AG10803 (cell line): ENCODE measurements at regions not wholly inside any gene's neighbourhood (a gene's known extent, or its start where the extent isn't known, plus 50 kb on each side); places are given as distances from the start of the nearest gene placed in this dataset.

ENCODE experiments used
- DNase-seq: peaks from one replicate; pipeline ENCODE4 v3.0.0; 2010; ENCODE audit warnings: low read depth
- H3K4me3 ChIP-seq: 2 replicates; pipeline ENCODE4 v1.5.1; 2011; ENCODE audit warnings: mild to moderate bottlenecking, low read length, control low read depth
- TF ChIP-seq, protein P1 (sequence below): conservative IDR thresholded peaks from 2 replicates; pipeline ENCODE4 v1.5.1; 2011; ENCODE audit warnings: mild to moderate bottlenecking, low read length, control low read depth, inconsistent platforms

DNA sequence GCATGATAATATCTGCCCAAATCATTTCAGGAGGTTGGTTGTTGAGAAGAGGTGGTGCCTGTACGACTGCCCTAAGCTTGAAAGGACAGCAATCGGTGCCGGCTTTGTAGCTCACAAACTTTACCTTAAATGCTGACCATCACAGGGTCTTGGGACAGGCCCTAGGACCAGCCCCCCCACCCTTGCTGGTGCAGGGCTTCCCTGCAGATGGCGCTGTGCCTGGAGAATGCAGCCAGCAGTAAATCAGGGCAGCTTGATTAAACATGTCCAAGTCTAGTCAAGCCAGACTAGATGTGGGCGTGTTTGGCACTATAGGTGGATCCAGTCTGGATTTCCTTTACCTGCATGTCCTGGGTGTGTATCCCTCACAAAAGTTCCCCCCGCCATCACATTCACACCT lies 135.5 kb upstream of the CRHR1 start:
- TF ChIP-seq, protein P1, sequence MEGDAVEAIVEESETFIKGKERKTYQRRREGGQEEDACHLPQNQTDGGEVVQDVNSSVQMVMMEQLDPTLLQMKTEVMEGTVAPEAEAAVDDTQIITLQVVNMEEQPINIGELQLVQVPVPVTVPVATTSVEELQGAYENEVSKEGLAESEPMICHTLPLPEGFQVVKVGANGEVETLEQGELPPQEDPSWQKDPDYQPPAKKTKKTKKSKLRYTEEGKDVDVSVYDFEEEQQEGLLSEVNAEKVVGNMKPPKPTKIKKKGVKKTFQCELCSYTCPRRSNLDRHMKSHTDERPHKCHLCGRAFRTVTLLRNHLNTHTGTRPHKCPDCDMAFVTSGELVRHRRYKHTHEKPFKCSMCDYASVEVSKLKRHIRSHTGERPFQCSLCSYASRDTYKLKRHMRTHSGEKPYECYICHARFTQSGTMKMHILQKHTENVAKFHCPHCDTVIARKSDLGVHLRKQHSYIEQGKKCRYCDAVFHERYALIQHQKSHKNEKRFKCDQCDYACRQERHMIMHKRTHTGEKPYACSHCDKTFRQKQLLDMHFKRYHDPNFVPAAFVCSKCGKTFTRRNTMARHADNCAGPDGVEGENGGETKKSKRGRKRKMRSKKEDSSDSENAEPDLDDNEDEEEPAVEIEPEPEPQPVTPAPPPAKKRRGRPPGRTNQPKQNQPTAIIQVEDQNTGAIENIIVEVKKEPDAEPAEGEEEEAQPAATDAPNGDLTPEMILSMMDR = no peak
- no peak overlapping the region for H3K4me3 ChIP-seq
- no peak for DNase-seq

GRCh38 chr17:45649796-45650195 lies 134.3 kb upstream of the CRHR1 start:
- TF ChIP-seq, protein P1 = no peak
- no peak overlapping the region for H3K4me3 ChIP-seq
- DNase-seq = no peak

DNA sequence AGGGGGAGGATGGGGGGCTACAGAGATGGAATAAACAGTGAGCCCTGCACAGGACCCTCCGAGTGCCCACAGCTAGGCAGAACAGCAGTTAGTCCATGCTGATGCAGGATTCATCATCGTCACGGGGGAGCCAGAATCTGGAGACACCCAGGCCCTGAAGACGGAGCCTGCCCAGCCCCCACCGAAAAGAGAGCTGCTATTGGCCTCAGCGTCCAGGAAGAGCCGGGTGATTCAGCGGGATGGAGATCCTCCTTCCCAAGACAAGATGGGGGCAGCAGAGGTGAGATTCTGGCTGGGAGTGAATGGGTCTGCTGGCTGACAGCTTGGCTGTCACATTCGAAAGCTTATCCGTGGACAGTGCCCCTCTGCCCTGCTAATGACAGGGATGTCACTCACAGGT lies 133.6 kb upstream of the CRHR1 start:
- DNase-seq = no peak
- TF ChIP-seq, protein P1 = no peak
- no peak overlapping the region for H3K4me3 ChIP-seq

DNA sequence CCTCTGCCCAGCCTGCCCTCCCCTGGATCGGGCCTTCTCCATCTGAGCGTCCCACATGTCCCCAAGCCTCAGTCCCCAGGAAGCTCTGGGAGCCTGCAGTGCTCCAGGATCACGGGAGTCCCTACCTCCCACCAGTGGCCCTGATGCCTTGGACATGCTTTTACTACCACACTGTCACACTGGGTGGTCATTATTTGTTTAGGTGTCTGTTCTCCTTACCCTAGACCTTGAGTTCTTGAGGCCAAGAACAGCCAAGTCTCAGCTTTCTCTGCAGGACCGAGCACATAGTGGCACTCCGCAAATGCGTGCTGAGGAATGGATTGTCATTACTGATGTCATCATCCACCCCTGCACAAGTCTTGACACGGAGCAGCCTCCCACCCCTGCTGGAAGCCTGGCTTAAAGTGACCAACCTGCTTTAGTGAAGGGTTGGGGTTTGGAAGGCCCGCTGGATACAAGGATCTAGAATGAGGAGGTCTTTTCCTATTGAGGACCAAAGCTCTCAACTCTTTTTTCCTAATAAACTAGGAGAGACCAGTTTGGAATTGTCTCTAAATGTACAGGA lies 132.9 kb upstream of the CRHR1 start:
- TF ChIP-seq, protein P1 = no peak
- H3K4me3 ChIP-seq = no peak overlapping the region
- no peak for DNase-seq

DNA sequence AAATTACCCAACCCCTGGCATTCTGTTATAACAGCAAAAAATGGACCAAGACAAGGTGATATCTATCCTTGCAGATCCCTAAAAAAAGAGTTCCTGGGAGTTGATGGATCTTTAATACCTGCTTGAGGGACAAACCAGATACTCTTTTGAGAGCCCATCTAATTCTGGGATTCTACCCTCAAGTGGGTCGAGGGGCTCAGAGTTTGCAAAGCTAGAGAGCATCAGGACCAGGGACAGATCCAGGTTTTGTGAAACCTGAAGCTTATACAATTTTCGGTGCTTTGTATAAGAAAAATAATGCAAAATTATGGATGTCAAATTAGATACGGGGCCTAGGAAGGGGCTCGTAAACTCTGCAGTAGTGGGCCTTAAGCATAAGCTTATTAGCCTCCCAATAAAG lies 130.5 kb upstream of the CRHR1 start:
- H3K4me3 ChIP-seq = no peak overlapping the region
- TF ChIP-seq, protein P1 = no peak
- no peak for DNase-seq

DNA sequence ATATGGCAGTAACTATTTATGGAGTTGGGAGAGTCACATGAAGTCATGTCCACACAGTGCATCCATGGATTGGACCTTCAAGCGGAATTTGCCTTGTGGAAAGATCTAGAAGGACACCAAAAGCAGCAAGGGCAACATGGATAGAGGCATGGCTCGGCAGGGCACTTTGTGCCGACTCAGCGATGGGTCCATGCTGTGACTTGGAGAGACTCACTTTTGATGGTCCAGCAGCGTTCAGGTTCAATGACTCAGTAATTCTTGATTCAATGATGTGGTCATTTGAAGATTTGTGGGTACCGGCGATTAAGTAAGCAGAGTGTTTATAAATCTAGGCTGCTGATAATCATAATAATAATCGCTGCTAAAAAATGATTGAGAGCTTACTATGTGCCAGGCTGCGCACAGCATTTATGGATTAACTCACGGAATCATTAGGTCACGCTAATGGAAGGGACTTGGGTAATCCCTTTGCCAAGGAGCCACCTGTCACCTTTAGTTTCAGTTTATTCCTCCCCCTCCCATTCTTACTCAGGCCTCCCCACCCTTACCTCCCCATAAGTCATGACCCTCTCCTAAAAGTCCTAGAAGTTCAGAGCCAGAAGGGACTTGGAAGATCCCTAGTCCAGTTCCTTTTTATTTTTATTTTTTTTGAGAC lies 127.5 kb upstream of the CRHR1 start:
- no peak for DNase-seq
- H3K4me3 ChIP-seq = no peak overlapping the region
- TF ChIP-seq, protein P1 = no peak

DNA sequence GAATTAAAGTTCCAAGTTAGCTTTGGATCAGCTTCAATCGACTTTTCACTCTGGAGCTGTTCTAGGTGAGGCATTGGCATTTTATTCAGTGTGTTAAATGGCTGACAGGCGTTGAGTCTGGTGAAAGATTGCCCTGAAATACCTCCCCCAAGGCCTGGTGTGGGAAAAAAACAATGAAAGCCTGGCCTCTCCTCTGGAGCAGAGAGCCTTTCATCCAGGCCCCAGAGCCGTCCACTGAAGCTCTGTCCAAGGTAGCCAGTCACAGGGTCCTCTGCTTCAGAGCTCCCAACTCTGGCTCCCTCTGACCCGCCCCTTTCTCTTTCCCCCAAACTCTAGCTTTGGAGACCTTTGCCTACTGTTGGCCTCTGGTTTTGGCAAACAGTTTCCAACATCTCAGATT lies 123.6 kb upstream of the CRHR1 start:
- TF ChIP-seq, protein P1 = no peak
- no peak overlapping the region for H3K4me3 ChIP-seq
- no peak for DNase-seq
